Stomach (tissue), 4 donors: ENCODE measurements at regions not wholly inside any gene's neighbourhood (a gene's known extent, or its start where the extent isn't known, plus 50 kb on each side); places are given as distances from the start of the nearest gene placed in this dataset.

ENCODE experiments used
- EP300 ChIP-seq: sonication (generic); formaldehyde crosslinking; IDR thresholded peaks from one replicate; pipeline ENCODE4 v1.6.1; 2017; ENCODE audit warnings: antibody characterized with exemption
- POLR2A ChIP-seq, 4 donors: fragments of 450-650 bp; IDR thresholded peaks; one replicate each; pipeline ENCODE4 v1.6.1; 2016; ENCODE audit warnings: antibody characterized with exemption in 4 of 4, control low read depth in 2 of 4, mild to moderate bottlenecking in 1 of 4, moderate library complexity in 1 of 4
- POLR2AphosphoS5 ChIP-seq, 3 donors: sonication (generic); formaldehyde crosslinking; IDR thresholded peaks; one replicate each; pipeline ENCODE4 v1.6.1; 2016; ENCODE audit warnings: antibody characterized with exemption in 3 of 3
- TF ChIP-seq, protein P1 (sequence below), 7 experiments: fragments of 450-650 bp in 4 of 7; fragments of 200-600 bp in 3 of 7; sonication (generic) in 3 of 7; IDR thresholded peaks; one replicate each; pipeline ENCODE4 v1.5.1; 2016 to 2019; ENCODE audit warnings: antibody characterized with exemption in 7 of 7, control low read depth in 2 of 7, mild to moderate bottlenecking in 1 of 7

DNA sequence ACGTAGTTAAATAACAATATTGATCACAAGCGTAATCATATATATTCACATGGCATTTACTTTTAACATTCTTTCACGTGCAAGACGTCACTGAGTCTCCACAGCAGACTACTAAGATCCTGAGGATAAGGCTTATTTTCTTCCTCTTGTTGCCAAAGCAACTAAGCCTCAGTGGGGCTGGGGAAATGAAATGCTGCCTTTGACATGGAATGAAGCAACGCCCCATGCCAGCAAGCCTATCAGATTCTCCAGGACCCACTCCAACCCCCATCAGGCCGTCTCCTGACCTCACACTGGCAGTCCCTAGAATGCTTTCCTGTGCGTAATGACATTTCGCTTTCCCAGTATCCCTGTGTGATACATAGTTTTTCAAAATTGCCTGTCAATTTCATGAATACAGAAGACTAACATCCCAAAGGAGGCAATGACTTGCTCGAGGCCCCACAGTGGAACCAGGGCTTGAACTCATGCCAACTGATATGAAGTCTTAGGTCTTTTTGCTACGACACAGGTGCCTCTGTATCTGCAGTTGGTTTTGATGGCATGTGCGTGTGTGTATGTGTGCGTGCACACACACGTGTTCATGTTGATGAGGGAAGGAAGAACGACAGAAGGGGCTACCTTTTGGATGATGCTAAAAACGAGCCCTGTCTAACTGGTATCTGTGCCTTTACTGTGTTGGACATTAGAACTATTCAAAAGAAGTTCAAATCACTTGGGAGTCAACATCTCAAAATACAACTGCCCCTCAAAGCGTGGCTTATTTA lies 239.1 kb downstream of the VRK1 start:
- TF ChIP-seq, protein P1, sequence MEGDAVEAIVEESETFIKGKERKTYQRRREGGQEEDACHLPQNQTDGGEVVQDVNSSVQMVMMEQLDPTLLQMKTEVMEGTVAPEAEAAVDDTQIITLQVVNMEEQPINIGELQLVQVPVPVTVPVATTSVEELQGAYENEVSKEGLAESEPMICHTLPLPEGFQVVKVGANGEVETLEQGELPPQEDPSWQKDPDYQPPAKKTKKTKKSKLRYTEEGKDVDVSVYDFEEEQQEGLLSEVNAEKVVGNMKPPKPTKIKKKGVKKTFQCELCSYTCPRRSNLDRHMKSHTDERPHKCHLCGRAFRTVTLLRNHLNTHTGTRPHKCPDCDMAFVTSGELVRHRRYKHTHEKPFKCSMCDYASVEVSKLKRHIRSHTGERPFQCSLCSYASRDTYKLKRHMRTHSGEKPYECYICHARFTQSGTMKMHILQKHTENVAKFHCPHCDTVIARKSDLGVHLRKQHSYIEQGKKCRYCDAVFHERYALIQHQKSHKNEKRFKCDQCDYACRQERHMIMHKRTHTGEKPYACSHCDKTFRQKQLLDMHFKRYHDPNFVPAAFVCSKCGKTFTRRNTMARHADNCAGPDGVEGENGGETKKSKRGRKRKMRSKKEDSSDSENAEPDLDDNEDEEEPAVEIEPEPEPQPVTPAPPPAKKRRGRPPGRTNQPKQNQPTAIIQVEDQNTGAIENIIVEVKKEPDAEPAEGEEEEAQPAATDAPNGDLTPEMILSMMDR (IDR thresholded peaks at IDR 0.05): no peak
- no peak for TF ChIP-seq POLR2A (IDR thresholded peaks at IDR 0.05)
- TF ChIP-seq POLR2AphosphoS5 (IDR thresholded peaks at IDR 0.05): no peak
- TF ChIP-seq EP300: no peak
